Activated naive CD8-positive, alpha-beta T cell (primary cell): ENCODE measurements at regions not wholly inside any gene's neighbourhood (a gene's known extent, or its start where the extent isn't known, plus 50 kb on each side); places are given as distances from the start of the nearest gene placed in this dataset.

Source experiments
- H3K27ac Mint-ChIP-seq: one replicate; pipeline ENCODE4 v1.8.0; 2021; ENCODE audit warnings: mixed read lengths
- H3K27me3 Mint-ChIP-seq: one replicate; pipeline ENCODE4 v1.8.0; 2021; ENCODE audit warnings: mixed read lengths
- H3K36me3 Mint-ChIP-seq: one replicate; pipeline ENCODE4 v1.8.0; 2021; ENCODE audit warnings: mixed read lengths
- H3K4me1 Mint-ChIP-seq: one replicate; pipeline ENCODE4 v1.8.0; 2021; ENCODE audit warnings: low read depth, mixed read lengths
- H3K4me3 Mint-ChIP-seq: one replicate; pipeline ENCODE4 v1.8.0; 2021; ENCODE audit warnings: mild to moderate bottlenecking, mixed read lengths
- H3K9me3 Mint-ChIP-seq: one replicate; pipeline ENCODE4 v1.8.0; 2021; ENCODE audit warnings: low read depth, mixed read lengths

DNA sequence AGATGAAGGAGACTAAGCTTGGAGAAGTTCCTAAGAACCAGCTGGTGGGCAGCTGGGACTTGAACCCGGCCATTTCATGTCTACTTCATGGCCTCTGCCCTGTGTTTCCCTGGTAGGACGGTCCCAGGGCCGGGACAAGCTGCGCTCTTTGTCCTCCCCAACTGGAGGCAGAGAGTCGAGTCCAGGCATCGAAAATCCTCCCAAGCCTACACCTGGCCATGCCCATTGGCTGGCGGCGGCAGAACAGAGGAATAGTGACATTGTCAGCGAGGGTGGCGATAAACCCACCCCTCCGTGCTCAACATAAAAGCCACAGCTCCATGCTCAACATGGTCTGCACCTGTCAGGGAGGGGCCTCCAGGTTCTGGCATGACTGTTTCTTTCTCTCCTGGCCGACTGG, 77.7 kb downstream of the RBFOX3 start:
- H3K36me3 Mint-ChIP-seq, result no peaks in the 10 kb centered on the region
- H3K27ac Mint-ChIP-seq, result no peak overlapping the region
- no peaks in the 10 kb centered on the region for H3K9me3 Mint-ChIP-seq
- H3K27me3 Mint-ChIP-seq, result peaks cover 5% of the 10 kb centered on the region
- H3K4me1 Mint-ChIP-seq, result no peaks in the 10 kb centered on the region
- H3K4me3 Mint-ChIP-seq, result no peak overlapping the region

DNA sequence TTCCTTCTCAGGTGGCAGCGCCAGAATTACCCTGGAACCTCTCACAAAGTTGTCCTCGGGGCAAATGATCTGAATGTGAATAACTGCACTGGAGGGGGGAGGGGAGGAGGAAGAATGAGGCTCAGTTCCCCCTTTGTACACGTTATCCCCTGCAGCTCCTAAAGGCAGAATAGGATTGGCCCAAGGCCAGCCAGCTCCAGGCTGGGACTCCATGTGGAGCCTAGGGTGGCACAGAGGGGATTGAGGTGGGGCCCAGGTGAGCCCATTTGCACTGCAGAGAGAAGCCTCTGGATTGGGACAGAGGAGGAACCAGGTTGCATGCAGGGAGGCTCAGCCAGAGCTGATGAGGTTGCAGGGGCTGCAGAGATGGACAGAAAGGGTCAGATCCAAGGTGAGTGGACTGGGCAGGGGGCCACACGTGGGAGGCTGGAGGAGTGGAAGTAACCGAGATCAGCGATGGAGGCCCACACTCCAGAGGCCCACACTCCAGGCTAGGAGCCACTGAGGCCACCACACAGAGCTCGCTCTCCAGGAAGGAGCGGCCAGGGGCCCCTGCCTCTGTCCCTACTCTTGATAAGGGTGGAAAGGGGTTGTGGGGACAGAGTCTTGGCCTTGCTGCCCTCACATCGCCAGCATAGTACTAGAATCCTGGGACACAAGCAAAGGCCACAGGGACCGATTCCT, 78.6 kb downstream of the RBFOX3 start:
- H3K9me3 Mint-ChIP-seq, result no peaks in the 10 kb centered on the region
- no peak overlapping the region for H3K4me3 Mint-ChIP-seq
- H3K27ac Mint-ChIP-seq, result no peak overlapping the region
- H3K4me1 Mint-ChIP-seq, result no peaks in the 10 kb centered on the region
- peaks cover 5% of the 10 kb centered on the region for H3K27me3 Mint-ChIP-seq
- no peaks in the 10 kb centered on the region for H3K36me3 Mint-ChIP-seq

DNA sequence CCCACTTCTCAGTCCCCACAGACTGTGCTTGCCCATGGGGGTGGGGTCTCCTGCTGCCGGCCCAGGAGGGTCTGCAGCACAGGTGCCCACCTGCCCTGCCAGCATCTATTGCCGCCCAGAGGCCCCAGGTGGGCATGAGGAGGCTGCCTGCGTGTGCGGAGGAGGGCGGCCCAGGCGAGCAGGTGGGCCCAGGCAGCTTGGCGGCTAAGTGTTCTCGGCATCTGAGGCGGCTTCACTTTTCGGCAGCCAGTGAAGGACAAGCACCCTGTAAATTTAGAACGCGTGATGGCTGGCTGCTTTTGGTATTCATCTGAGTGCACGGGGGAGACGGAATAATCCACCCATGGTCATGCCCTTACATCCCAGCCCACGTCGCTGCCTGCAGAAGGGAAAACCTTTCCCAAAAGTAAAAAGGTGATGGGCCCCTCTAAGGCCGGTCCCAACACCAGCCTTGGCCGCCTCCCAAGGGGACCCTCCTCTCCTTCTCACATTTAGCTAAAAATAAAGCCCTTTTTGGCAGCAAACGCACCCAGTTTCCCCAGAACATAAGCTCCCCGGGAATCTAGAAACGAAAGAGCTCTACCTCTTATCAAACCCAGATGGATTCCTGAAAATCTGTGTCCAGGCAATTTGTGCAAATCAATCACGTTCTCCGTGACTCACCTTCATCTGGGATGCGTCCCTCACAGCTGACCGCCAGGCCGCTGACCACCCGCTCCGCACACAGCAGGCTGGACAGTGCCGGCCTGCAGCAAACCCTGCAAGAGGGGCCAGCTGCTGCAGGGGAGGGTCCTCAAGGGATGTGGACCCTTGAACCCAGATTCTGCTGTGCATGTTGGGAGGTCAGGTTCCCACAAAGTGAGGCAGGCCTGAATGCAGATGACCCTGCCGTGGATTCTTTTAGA, 79.4 kb downstream of the RBFOX3 start:
- H3K4me3 Mint-ChIP-seq, result no peak overlapping the region
- H3K27me3 Mint-ChIP-seq, result peaks cover 5% of the 10 kb centered on the region
- no peak overlapping the region for H3K27ac Mint-ChIP-seq
- no peaks in the 10 kb centered on the region for H3K36me3 Mint-ChIP-seq
- H3K9me3 Mint-ChIP-seq, result no peaks in the 10 kb centered on the region
- H3K4me1 Mint-ChIP-seq, result no peaks in the 10 kb centered on the region

DNA sequence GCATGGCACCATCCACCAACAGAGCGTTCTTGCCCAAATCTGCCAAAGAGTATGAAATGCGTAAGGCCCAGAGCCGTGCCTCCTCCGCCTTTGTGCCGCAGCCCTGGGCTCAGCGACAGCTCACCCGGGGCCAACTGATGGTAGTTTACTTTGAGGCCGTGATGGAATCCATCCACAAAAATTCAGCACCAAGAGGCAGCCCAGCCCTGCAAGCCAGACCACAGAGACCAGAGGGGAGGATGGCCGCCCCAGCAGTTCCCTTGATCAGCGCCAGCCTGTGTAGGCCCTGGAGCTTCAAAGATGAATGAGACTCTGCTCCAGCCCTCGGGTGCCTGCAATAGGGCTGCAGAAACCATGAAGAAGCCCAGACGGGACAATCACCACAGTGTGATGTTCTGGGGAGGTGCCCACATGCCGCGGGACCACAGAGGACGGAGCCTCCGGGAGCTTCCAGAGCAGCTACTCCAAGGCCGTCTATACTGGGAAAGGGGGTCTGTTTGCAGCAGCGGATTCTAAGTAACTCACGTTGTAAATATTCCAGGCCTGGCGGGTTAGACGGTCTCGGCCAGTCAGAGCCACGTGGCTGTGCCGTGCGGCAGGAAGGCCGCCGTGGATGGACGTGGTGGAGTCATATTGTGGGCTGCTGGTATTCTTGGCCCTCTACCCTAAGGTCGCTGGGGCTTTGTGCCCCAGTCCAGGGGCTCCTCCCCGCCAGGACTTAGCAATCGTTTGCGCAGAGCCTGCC, 80.3 kb downstream of the RBFOX3 start:
- Mint-ChIP-seq H3K4me1 (no peaks in the 10 kb centered on the region), H3K9me3 (no peaks in the 10 kb centered on the region), H3K27me3 (peaks cover 5% of the 10 kb centered on the region), H3K4me3 (no peak overlapping the region), H3K36me3 (no peaks in the 10 kb centered on the region), H3K27ac (no peak overlapping the region)

- Mint-ChIP-seq H3K36me3 (no peaks in the 10 kb centered on the region), H3K27ac (no peak overlapping the region), H3K9me3 (no peaks in the 10 kb centered on the region), H3K4me1 (no peaks in the 10 kb centered on the region), H3K4me3 (no peak overlapping the region), H3K27me3 (peaks cover 7% of the 10 kb centered on the region)
These were observed 81.2 kb downstream of the RBFOX3 start for GRCh38 chr17:79529661-79530081.

DNA sequence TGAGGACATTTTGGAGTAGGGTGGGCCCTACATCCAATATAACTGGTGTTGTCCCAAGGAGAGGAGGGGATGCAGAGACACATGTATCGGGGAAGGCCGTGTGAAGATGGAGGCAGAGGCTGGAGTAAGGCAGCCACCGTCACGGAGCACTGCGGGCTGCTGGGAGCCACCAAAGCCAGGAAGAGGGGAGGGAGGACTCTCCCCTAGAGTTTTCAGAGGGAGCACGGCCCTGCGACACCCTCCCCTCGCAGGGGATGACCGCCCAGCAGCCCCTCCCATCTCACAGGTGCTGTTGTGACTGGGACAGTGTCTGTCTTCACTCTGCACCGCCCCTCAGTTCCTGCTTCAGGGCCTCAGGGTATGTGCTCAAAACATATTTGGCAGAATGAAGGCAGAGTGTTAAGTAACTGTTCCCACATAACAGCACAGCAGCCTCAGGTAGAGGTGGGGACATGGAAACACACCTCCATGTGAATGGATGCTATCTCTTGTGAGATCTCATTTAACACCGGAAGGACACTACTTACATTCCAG, 82.2 kb downstream of the RBFOX3 start:
- Mint-ChIP-seq H3K4me1 (no peaks in the 10 kb centered on the region), H3K27ac (no peak overlapping the region), H3K9me3 (no peaks in the 10 kb centered on the region), H3K4me3 (no peak overlapping the region), H3K27me3 (peaks cover 4% of the 10 kb centered on the region), H3K36me3 (no peaks in the 10 kb centered on the region)

- no peak overlapping the region for H3K4me3 Mint-ChIP-seq
- no peak overlapping the region for H3K27ac Mint-ChIP-seq
- H3K36me3 Mint-ChIP-seq, result no peaks in the 10 kb centered on the region
- H3K9me3 Mint-ChIP-seq, result no peaks in the 10 kb centered on the region
- no peaks in the 10 kb centered on the region for H3K4me1 Mint-ChIP-seq
- H3K27me3 Mint-ChIP-seq, result peaks cover 4% of the 10 kb centered on the region
These were observed 83.5 kb downstream of the RBFOX3 start for GRCh38 chr17:79527306-79527705.

- H3K9me3 Mint-ChIP-seq, result no peaks in the 10 kb centered on the region
- H3K4me3 Mint-ChIP-seq, result no peak overlapping the region
- H3K27ac Mint-ChIP-seq, result no peak overlapping the region
- peaks cover 4% of the 10 kb centered on the region for H3K27me3 Mint-ChIP-seq
- no peaks in the 10 kb centered on the region for H3K36me3 Mint-ChIP-seq
- no peaks in the 10 kb centered on the region for H3K4me1 Mint-ChIP-seq
These were observed 84.8 kb downstream of the RBFOX3 start for GRCh38 chr17:79525793-79526677.

DNA sequence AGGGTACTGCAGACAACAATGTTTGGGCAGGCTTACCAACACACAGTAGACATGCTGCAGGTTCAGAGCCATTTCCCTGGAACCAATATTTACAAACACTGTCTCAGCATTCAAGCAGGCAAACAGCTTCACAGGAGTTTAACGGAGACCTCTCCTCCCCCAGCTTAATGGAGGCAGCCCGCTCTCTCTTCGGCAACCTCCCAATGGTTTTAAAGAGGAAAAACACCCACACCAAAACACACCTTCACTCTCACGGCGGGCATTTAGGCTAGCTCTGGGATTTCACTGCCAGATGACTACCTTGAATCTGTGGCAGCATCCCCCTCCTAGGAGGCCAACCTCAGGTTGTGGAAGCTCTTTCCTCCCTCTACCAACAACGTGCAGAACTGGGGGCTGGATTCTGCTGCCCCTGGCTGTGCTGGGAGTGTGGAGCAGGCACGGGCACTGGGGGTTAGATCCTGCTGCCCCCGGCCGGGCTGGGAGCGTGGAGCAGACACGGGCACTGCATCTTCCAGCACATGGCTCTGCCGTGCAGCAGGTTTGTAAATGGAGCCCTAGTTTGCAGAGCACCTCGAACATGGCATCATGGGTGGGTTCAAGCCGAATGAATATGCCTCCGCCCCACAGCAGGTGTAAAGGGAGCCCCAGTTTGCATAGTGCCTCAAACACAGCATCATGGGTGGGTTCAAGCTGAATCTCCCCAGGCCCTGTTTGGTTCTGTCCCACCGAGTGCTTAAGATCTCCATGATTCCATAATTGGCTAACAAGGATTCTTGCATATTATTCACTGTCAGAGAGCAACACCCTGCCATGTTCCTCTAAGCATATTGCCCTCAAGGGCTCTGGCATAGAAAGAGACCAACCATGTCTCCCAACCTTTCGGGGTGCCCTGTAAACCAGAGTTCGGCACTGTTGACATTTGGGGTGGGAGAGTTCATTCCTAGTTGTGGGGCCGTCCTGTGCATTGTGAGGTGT, 86.4 kb downstream of the RBFOX3 start:
- Mint-ChIP-seq H3K27me3 (peaks cover 4% of the 10 kb centered on the region), H3K4me1 (no peaks in the 10 kb centered on the region), H3K36me3 (no peaks in the 10 kb centered on the region), H3K9me3 (no peaks in the 10 kb centered on the region), H3K27ac (no peak overlapping the region), H3K4me3 (no peak overlapping the region)

DNA sequence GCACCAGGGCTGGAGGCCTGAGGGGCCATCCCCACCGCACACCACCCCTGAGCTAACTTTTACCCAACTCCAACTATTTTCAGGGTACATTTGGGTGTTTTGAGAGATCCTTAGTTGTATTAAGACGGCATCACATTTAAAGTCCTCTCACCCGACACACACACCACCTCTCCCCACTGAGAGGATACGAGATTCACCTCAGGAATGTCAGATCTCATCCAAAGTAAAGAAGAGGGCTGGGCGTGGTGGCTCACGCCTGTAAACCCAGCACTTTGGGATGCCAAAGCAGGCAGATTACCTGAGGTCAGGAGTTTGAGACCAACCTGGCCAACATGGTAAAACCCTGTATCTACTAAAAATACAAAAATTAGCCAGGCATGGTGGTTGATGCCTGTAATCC, 88.4 kb downstream of the RBFOX3 start:
- no peak overlapping the region for H3K4me3 Mint-ChIP-seq
- no peaks in the 10 kb centered on the region for H3K9me3 Mint-ChIP-seq
- H3K27ac Mint-ChIP-seq, result no peak overlapping the region
- H3K4me1 Mint-ChIP-seq, result no peaks in the 10 kb centered on the region
- no peaks in the 10 kb centered on the region for H3K36me3 Mint-ChIP-seq
- H3K27me3 Mint-ChIP-seq, result peaks cover 6% of the 10 kb centered on the region

DNA sequence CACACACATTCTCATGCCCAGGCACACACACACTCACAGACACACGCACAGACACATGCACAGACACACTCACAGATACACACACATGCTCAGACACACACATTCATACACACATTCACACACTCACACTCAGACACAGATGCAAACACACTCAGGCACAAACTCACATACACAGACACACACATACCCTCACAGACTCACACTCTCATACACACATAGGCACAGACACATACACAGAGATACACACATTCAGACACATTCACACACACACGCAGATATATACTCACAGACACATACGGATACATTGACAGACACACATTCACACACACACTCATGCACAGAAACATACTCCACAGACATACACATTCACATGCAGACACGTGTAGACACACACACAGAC, 89.6 kb downstream of the RBFOX3 start:
- Mint-ChIP-seq H3K27me3 (peaks cover 9% of the 10 kb centered on the region), H3K4me3 (no peak overlapping the region), H3K4me1 (no peaks in the 10 kb centered on the region), H3K9me3 (no peaks in the 10 kb centered on the region), H3K27ac (no peak overlapping the region), H3K36me3 (no peaks in the 10 kb centered on the region)

- Mint-ChIP-seq H3K4me3 (no peak overlapping the region), H3K4me1 (no peaks in the 10 kb centered on the region), H3K27me3 (peaks cover 12% of the 10 kb centered on the region), H3K36me3 (no peaks in the 10 kb centered on the region), H3K9me3 (no peaks in the 10 kb centered on the region), H3K27ac (no peak overlapping the region)
These were observed 90.4 kb downstream of the RBFOX3 start for GRCh38 chr17:79520167-79521165.
